GM18909 (cell line): ENCODE measurements at regions not wholly inside any gene's neighbourhood (a gene's known extent, or its start where the extent isn't known, plus 50 kb on each side); places are given as distances from the start of the nearest gene placed in this dataset.
"Not testable (repeated sequence)": the region's sequence is repeated elsewhere in the genome, so short reads cannot be mapped to it uniquely, and the experiment has no call there.

Source experiments
- ATAC-seq: cut with Tn5 transposase; IDR thresholded peaks from one replicate; pipeline ENCODE4 v1.9.1; 2021; ENCODE audit warnings: mild to moderate bottlenecking; ENCODE audit not compliant: unreplicated experiment, poor library complexity

DNA sequence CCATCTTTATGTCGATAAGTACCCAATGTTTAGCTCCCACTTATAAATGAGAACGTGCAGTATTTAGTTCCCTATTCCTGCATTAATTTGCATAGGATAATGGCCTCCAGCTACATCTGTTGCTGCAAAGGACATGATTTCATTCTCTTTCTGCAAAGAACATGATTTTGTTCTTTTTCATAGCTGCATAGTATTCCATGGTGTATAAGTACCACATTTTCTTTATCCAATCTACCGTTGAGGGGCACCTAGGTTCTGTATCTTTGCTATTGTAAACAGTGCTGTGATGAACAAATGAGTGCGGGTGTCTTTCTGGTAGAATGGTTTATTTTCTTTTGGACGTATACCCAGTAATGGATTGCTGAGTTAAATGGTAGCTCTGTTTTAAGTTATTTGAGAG, 63.0 kb downstream of the HLX start:
- no peak for ATAC-seq

DNA sequence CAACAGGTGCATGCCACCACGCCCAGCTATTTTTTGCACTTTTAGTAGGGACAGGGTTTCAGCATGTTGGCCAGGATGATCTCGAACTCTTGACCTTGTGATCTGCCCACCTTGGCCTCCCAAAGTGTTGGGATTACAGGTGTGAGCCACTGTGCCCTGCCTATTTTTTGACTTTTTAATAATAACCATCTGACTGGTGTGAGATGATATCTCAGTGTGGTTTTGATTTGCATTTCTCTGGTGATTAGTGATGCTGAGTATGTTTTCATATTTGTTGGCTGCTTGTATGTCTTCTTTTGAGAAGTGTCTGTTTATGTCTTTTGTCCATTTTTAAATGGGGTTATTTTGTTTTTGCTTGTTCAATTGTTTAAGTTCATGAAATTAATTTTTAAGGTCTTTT, 63.7 kb downstream of the HLX start:
- ATAC-seq = not testable (repeated sequence)

DNA sequence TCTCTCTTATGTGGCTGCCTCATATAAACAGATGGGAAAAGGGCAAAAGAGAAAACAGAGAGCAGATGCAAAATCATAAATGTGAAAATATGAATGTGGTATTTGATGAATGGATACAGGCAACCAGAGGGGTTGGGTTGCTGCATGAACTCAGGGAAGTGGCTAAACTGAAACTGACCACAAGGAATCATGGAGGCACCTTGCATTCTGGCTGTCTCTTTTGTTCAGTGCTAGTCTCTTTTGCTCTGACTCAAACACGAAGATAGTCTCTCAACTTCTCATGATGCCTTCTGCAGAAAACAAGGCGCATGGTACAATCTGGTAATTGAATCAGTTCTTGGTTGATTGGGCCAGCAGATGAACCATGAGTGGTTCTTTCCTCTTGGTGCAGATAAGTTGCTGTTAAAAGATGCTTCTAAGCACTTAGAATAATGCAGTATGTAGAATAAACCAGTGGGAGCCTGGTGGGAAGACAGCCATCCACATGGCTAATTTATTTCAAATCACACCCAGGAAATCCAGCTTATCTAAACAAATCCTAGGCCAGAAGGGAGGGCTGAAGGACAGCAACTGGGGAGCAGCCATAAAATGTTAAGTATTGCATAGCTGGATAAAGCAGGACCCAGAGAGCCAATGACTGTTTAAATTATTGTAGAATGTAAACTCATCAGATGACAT, 64.2 kb downstream of the HLX start:
- ATAC-seq = no peak

DNA sequence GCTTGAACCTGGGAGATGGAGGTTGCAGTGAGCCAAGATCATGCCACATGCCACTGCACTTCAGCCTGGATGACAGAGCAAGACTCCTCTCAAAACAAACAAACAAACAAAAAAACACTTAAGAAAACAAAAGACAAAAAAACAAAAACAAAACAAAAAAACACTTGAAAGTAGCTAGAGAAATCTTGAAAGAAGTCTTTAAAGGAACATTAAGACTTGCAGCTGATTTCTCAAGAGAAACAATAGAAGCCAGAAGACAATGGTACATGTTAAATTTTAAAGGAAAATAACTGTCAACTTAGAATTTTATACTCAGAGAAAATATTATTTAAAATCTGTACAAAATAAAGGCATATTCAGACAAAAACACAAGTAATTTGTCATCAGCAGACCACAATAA, 71.3 kb downstream of the HLX start:
- ATAC-seq = no peak

DNA sequence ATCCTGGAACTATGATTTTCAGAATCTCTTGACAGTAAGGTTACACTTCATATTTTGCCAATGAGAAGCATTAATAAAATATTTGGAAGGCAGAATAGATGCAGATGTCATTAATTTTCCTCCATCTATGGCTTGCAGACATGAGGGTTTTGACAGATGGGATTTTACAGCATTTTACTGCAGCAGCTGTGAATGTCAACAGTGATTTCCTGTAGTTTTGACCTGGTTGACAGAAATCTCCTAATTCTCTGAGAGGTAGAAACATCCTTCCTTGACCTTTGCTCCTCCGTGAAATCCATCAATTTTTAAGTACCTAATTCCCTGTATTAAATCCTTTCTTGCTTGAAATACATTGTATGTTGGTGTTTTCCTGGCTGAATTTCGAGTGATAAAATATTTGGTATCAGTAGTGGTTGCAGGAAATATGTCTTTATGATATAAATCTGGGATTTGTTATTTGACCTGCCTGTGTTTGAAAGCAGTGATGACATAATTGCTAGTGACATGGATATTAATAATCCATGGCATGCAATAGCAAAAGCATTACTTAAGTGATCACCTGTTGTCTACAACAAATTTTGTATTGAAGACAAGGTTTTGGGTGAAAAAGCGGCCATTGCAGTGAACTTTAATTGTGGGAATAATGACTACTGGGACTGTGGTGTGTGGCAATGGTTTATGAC, 73.9 kb downstream of the HLX start:
- ATAC-seq = no peak

DNA sequence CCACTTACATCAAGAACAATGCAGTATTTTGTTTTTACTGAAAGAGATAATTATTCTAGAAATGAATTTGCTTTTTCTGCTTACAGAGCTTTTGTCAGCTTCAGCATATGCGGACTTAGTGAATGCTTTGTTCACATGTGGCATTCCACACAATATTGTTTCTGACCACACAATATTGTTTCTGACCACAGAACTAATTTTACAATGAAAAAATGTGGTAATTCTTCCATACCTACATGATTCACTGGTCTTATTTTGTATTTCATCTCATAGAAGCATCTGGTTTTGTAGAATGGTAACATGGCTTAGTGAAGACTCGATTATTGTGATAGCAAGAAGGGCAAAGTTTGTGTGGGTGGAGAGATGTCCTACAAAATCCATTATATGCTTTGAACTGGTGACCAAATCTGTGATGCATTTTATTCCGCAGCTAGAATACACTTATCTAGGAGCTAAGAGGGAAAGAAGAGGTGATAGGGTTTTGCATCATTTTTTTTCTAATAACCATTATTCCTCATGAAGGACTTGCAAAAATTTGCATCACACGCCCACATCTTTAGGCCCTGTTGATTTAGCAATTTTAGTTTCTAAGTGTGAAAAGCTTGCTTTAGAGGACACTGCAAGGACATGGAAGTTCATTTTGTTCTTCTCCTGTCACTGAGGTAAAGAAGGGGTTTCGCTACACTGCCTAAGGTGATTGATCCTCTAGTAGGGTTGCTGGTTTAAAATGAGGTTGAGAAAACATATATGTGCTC, 75.3 kb downstream of the HLX start:
- ATAC-seq = no peak

DNA sequence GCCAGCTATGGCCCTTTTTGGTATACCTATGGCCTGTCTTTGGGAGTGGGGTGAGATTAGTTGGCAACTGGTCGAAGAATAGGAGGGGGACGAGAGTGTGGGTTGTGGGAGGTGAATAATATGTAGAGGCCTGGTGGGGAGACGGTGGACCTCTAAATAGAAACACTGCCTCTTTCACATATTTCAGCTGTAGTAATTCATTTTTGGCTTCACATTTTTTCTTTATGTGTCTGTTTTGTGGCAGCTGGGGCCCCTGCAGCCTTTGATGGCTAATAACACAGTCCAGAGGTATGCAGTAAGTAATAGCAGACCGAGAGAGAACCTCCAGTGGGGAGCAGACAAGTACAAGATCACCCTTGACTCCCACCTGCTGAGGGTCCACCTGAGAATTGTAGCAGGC, 75.9 kb downstream of the HLX start:
- no peak for ATAC-seq

DNA sequence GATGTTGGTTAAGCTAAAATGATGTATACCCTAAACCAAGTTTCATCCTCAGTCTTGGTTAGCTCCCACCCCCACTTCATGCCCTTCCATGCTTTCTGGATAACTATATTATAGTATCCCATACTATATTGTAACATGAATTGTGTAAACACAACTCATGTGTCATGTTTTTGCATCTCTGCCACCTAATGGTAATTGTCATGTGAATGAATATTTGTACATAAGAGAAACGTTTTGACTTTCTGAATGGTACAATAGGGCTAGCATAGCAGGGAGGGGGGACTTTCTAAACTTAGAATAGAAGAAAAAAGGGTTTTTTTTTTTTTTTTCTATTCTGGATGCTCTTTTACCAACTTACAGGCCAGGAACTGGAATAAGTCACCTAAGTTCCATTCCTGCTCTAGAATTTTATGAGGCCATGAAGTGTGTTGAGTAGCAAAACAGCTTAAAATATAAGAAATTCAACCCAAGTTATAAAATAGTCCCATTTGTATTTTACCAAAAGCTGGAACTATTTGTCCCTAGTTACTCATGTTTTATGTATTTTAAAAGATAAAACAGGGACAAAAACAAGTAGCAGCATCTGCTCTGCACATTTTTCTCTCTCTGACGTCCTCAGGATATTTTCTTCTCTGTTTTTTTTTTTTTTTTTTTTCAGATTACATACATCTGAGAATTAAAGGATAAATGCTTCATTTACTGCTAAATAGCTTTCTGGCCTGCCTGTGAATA, 77.4 kb downstream of the HLX start:
- no peak for ATAC-seq

DNA sequence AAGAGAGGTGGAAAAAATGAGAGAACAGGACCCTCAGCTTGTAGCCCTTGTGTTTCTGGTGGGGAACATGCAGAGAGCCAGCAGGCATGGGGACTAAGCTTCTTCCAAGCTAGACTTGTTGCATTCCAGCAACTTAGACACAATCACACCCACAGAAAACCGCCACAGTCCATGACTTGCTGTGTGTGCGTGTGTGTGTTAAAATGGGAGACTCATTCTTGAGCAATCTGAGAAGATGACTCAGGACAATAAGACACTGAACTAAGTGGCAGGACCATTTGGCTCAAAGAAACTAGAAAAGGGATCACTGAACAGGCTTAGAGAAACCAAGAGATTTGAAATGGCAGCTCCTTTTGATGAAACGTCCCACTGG, 78.0 kb downstream of the HLX start:
- ATAC-seq = no peak

DNA sequence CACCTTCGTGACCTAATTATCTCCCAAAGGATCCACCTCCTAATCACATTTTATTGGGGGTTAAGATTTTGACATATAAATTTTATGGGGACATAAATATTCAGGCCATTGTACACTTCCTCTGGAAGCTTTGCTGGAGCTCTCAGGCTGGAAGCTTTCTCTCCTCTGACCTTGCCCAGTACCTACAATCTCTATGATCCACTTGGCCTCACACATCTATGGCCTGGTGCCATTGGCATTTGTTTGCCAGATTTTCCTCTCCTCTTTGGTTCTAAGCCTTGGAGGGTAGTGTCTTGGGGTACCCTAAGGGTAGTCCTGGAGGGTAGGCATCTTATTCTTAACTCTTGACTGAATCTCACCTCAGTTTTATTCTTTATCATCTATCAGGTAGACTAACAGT, 79.0 kb downstream of the HLX start:
- ATAC-seq = no peak

DNA sequence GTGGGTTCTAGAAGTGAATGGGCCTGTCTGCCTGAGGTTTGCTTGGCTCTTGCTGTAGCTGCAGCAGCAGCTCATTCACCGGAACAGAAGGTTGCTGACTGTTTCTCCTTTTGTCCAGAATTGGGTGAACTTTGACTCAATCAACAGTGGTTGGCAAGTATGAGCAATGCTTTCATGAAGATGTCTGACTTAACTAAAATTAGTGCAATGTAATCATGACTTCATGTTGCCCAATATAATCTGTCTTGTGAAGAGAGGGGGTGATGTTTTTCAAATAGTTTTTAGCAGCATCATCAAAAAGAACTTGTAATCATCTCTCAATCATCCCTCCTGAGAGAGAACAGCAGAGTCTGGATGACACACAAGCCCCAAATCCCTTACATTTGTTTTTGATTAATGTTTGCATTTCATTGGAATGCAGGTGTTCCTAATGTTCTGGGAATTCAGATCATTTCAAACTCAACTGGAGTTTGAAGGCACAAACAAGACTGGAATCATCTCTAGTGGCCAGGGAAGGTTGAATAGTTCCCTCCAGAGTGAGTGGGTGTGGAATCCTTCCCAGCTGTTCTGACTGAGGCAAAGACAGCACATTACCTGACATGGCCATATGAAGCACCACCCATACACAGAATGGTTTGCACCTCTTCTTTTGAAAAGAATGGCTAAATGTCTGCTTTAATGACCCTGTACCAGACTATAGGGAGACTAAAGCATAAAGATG, 82.9 kb downstream of the HLX start:
- ATAC-seq = no peak

DNA sequence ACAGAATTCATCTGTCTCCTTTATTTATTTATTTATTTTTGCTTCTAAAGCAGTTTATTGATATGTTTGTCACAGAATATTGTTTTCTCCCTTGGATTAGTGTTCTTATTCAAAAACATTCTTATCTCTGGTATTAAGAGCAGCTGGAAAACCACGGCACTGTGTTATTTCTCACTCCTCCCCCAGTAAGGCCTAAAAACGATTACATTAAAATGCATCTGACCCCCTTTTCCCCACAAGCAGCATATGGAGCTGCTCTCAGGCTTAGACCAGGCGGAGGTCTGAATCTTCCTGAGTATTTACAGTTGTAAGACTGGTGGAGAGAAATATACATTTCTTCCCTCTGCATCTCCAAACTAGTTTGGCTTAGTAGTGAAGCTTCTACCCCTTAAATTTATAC, 86.8 kb downstream of the HLX start:
- no peak for ATAC-seq

DNA sequence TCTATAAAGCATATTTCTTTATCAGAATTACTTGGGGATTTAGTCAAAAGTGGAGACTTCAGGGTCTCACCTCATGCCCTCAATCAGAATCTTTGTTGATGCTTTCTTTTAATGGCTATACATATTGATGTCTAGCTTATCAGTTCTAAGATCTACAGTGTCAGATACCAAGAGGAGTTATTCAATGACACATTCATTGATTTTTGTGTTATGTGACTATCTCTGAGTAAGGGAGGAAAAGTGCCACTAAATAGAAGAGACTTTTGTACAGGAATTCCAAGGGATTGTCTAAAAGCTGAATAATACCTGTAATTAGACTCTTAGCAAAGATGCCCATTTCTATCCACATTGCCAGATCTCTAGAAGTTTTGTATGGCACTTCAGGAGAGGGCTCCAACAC, 87.2 kb downstream of the HLX start:
- no peak for ATAC-seq

DNA sequence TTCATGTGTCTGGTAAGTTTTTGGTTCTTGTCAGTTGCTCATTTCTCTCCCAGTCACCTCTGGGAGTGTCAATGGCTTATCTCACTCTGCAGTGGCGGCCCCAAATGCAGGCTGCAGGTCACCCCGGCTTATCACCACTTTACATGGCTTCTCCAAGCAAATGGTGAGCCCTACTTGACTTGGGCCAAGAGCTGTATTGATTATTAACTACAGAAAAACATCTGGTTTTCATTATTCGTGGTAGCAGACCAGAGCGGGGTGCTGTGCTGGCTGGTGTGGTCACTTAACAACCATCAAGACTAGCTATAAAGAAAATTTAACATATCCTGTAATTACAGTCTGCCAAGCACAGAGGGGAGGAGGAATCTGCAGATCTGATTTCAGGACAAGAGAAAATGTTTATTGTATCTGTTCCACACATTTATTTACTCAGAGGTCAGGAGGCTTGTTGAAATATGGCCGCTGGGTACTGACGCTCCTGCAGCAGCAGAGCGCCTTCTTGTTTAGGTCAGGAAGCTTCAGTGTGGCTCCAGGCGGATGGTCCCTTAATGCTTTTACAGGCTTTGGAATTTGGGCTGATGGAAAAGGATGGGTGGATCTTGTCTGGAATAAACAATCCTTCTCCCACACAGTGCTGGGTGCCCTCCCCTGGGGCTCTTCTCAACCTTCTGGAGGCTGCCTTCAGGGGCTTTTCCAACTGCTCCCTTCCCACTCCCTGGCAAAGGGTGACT, 87.8 kb downstream of the HLX start:
- no peak for ATAC-seq

DNA sequence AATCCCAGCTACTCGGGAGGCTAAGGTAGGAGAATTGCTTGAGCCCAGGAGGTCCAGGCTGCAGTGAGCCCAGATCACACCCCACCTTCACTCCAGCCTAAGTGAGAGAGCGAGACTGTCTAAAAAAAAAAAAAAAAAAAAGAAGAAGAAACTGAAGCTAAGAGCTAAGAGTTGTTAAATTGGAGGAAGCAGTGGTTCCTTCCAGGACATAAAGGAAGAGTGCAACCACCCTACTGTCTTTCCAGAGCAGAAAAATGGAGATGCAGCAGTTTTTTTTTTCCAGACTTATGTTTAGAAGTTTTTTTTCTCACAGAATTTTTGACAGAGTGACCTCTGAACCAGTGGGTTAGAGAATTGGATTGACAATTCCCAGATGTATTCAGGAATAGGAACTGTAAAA, 88.7 kb downstream of the HLX start:
- no peak for ATAC-seq

DNA sequence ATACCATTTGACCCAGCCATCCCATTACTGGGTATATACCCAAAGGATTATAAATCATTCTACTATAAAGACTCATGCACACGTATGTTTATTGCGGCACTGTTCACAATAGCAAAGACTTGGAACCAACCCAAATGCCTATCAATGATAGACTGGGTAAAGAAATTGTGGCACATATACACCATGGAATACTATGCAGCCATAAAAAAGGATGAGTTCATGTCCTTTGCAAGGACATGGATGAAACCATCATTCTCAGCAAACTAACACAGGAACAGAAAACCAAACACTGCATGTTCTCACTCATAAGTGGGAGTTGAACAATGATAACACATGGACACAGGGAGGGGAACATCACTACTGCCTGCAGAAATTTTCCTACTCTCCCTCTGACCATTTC, 90.0 kb downstream of the HLX start:
- not testable (repeated sequence) for ATAC-seq

DNA sequence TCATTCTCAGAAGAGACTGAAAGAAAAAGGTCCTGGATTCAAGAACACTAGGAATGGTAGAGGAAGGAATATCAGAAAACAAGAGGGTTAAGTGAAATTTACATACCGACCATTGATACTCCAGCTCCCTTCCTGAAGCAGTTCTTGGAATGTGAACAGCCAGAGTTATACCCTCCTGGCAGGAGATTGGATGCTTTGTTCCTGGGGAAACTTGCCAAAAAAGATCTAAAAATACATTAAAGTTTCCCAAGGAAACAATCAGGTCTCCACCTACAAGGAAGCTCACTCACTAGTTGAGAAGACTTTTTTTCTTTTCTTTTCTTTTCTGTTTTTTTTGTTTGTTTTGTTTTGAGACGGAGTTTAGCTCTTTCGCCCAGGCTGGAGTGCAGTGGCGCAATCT, 91.1 kb downstream of the HLX start:
- no peak for ATAC-seq

DNA sequence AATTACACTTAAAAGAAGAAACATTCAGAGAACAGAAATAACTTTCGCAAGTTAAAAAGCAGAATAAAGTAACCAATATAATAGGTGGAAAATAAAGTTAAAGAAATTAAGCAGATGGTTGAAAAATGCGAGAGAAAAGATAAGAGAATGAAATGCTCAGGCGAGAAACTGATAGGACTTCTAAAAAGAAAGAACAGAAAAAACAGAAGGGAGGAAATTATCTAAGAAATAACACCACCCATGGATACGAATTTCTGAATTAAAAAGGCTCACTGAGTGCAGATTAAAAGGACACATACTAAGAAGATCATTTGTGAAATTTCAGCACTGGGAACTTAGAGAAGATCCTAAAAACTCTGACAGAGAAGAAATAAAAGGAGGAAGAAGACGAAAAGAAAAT, 92.0 kb downstream of the HLX start:
- ATAC-seq = no peak

DNA sequence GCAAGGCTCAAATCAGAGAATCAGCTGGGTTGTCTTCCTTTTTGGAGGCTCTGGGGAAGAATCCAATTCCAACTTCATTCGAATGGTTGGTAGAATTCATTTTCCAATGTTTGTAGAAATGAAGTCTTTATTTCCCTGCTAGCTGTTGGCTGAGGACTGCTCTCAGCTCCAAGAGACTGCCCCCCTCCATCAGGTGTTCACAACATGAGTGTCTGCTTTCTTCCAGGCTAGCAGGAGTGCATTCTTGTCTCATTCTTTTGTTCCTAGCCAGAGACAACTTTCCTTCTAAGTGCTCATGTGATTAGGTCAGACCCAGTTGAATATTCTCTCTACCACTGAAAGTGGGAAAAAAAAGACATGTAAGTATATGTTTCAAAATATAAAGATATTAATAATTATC, 95.2 kb downstream of the HLX start:
- ATAC-seq = no peak

DNA sequence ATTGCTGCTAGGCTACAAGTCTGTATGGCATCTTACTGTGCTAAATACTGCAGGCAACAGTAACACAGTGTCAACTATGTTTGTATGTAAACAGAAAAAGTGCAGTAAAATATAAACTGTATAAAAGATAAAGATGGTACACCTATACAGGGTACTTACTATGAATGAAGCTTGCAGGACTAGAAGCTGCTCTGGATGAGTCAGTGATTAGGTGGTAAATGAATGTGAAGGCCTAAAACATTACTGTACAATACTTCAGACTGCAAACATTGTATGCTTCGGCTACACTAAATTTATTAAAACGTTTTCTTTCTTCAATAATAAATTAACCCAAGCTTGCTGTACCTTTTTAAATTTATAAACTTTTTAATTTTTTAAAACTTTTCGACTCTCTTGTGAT, 97.1 kb downstream of the HLX start:
- ATAC-seq = no peak
